ENCODE measurements at regions not wholly inside any gene's neighbourhood (a gene's known extent, or its start where the extent isn't known, plus 50 kb on each side); places are given as distances from the start of the nearest gene placed in this dataset.

DNA sequence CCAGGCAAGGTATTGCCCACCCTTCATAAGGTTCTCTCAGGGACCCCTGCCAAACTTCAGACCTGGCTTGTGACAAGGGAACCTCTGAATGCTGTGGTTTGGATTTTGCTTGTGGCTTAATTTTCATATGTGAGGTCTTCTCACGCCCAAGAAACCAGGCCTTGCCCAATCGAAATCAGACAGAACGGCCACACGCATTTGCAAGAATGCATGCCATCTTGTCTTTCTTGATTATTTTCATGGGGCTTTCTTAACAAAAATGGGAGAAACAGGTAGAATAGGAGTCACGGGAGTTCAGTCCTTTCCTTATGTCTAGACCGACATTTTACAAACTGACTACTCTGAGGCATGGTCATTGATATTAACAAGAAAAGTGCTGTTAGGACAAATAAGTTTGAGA is 170.2 kb upstream of the PAPPA start:
- DNase-seq (ENCODE audit: low read depth): no peak

DNA sequence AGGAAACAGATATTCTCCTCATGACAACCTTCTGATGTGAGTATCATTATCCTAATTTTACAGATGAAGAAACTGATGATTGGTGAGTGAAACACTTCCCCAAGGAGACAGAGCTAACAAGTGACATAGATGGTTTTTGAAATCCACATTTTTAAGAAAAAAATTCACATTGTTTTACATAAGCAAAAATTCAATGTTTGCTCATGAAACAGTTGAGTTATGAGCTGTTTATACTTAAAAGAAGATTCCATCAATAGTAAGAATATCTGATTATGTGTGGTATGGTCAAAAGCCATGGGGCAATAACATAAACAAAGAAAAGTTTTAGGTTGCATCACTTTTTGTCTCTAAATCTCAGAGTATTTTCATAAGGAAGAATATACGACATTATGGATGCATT is 167.9 kb upstream of the PAPPA start:
- no peak for DNase-seq (ENCODE audit: low read depth)

DNA sequence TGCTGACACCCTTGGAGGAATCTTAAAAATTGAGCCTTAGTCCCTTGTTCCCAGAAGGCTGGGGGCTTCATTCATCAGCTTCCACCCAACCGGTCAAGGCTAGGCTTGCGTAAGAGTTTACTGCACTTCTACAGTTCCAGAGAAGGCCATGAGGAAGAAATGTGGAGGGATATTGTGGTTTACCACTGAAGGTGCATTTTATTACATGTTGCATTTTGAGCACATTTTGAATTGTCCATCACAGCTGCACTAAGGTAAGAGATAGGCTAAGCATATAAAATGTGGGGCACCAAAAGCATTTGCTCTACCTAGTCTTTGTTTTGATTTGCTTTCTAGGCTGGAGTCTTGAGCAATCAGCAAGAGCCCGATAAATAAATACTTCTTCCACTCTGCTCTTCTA is 167.1 kb upstream of the PAPPA start:
- DNase-seq (ENCODE audit: low read depth): no peak

DNA sequence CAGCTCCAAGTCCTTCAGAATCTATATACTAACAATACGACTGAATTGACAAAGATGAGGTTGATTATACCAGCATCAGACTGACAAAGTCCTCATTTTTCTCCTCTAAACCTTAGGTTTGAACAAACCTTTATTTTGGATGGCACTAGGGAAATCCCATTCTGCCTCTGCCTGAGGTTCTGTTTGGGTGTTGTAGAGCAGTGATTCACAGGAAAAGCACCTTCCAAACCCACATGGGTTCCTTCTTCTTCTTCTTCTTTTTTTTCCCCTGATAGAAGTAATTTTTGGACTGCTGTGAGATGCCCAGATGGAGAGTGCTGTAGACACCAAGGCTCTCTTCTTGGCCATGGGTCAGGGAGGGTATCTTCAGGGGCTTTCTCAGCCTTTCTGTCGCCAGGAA is 164.9 kb upstream of the PAPPA start:
- DNase-seq (ENCODE audit: low read depth): peak; percentile 52

DNA sequence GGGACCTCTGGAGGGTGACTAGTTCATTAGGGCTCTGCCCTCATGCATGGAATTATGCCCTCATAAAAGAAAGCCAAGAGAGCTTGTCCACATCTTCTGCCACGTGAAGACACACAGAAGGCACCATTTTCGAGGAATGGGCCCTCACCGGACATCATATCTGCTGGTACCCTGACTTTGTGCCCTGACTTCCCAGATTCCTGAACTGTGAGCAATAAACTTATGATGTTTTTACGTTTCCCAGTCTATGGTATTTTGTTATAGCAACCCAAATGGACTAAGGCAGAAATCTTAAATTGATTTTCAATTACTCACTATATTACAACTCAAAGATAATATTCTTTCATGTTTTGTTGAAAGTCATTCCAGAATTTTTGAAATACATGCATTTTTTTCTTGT is 163.8 kb upstream of the PAPPA start:
- no peak for DNase-seq (ENCODE audit: low read depth)

DNA sequence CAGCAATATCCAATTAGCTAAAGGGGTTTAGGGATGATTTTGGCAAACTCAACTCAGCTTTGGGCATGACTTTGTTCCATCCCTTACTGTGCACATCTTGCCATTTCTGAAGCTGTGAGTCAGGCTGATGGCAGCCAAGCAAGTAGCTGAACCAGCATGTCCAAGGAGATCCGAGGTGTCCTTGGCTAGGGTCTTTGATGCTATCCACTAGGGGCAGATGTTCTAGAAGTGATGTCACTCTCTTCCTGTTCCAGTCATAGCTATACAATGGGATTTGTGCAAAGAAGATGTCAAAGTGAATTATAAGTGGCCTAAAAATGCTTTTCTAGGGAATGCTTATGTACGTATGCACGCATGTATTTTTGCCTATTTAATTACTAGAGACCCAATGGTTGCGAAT is 160.8 kb upstream of the PAPPA start:
- peak; percentile 32 for DNase-seq (ENCODE audit: low read depth)

DNA sequence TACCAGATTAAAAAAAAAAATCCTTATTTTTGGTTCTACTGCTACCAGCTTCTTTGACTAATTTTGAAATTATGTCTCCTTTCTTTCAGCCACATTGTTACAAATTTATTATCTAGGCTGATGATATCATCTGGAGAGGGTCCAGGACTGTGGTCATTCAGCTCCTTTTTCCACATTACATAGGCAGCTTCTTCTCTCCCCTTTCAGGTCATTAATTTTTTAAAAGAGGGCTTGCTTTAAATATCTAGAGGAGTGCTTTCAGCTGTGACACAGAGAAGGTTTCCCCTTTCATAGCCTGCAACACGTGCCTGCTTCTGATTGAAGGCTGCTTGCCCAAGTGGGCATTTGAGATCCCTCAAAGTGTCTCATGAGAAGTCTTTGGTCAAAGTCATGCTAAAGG is 155.7 kb upstream of the PAPPA start:
- DNase-seq (ENCODE audit: low read depth): peak; percentile 78

DNA sequence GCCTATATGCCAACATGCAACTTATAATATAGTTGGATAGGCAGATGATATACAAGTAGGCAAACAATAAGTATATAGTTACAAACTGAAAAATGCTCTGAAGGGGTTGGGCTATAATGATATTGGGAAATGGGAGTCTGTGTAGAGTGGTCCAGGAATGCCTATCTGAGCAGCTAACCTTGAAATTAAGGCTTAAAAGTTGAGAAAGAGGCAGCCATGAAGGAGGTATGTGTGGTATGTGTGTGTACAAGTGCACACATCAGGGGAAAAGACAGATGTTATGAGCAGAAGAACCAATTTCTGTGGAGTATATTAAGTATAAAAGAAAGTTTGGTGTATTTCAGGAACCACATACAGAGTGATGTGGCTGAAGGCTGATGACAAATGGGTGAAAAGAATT is 154.9 kb upstream of the PAPPA start:
- DNase-seq (ENCODE audit: low read depth): no peak

DNA sequence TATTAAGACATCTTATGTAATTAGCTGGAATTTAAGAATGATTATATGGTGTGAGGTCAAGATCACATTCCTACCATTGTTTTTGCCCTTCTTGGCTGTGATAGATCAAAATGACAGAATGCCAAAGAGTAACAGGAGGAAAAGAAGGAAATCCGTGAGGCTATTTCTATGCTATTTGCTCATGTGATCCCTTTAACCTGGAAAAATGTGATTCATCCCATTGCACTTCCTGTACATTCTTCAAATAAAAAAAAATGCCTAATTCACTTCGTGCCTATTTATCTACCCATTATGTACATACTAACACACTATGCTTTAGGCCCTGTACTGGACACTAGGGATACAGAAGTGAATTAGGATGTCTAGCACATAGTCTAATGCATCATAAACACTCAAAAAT is 154.1 kb upstream of the PAPPA start:
- DNase-seq (ENCODE audit: low read depth): peak; percentile 39

DNA sequence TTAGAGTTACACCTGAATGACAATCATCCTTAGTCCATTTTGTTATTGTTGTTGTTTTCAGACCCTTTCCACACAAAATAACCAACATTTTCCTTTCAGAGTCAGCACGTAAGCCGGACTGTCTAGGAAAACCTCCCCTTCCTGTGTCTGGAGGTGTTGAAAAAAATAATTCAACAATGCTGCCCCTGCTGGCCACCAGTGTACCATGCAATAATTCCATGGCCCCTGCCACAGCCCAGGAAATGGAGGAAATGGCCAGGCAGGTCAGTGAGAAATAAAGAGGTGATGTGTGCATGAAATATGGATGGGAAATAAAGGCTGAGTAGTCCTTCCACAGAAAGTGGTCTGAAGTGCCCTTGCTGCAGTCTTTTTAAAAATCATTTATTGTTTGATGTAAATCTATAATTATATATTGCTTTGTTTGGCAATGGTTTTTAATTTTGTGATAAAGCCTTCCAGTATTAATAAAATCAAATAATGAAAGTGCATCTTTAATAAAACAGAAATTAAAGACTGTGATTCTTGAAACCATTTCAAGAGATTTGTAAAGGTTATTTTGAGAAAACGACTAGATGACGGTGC is 152.8 kb upstream of the PAPPA start:
- peak; percentile 46 for DNase-seq (ENCODE audit: low read depth)

DNA sequence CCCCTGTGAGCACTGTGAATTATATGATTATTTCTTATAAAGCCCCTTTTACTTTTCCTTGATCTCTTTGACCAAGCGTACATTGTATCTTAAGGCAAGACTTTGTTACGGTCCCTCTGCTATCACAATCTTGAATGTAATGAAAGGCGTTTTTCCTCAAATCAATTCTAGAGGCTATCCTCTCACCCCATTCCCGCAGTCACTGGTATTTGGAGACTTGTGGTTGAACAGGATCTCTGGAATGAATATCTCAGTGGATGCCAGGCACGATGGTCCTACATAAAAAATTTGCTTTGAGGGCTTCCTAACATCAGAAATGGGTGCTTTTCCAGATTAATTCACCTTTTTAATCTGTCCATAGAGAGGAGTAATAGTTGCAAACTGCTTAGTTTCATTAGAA is 151.4 kb upstream of the PAPPA start:
- DNase-seq (ENCODE audit: low read depth): peak; percentile 23

DNA sequence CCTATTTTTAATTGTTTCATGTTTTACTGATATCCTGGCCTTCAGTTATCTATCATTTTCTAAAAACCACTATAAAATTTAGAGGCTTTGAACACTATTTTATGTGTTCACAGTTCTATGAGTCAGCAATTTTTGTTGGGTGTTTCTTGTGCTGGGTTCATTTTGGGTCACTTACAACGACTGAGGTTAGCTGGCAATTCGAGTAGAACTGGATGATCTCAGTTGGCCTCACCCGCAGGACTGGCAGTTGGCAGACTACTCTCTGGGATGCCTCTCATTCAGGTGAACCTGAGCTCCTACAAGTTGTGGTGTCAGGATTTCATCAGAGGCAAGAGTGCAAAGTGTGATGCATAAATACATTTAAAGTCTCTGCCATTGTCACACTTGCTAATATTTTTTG is 151.0 kb upstream of the PAPPA start:
- peak; percentile 49 for DNase-seq (ENCODE audit: low read depth)

DNA sequence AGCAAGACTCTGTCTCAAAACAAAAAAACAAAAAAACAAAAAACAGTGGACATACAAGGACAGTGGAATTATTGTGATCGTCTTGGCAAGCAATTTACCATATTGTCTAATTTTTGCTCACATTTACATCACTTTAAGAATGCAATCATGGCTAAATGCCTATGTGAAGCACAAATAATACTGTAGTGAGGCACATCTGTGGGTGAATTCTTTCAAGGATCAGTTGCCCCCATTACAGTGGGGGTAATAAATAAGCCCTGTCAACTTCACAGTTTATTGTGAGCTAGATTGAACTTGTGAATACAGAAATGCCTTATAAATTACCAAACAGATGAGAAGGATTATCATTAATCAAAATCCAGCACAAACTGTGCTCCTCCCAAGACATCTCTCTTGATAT is 150.2 kb upstream of the PAPPA start:
- DNase-seq (ENCODE audit: low read depth): no peak

DNA sequence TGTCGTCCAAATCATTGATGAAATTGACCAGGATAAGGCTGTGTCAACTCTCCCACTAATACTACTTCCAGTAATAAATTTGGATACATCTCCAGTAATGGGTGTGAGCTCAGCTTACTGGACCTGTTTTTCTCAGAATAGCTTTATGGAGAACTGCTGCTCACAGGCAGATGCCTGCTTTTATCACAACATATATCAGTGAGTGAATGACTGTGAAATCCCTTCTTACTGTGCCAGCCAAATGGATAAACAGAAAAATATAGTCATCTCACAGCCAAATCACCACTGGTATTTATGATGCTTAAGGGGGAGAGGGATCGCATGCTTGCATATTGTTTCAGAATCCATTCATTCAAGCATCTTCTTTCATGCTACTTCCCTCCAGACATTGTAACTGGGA is 148.4 kb upstream of the PAPPA start:
- no peak for DNase-seq (ENCODE audit: low read depth)

DNA sequence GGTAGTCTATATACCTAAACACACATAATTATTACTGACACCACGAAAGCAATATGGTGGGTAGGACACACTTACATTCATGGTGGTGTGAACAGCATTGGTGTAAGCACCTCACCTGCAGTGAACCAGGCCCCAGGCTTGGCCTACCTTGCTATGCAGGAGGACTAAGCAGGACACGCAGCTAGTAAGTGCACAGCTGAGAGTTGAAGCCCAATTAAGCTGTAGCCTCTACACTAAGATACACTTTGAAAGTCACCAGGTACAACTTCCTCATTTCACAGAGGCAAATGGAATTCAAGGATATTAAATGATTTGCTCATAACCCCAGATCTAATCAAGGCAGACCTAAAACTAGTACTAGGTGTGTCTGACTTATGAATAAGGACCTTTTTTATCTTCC is 145.8 kb upstream of the PAPPA start:
- no peak for DNase-seq (ENCODE audit: low read depth)

DNA sequence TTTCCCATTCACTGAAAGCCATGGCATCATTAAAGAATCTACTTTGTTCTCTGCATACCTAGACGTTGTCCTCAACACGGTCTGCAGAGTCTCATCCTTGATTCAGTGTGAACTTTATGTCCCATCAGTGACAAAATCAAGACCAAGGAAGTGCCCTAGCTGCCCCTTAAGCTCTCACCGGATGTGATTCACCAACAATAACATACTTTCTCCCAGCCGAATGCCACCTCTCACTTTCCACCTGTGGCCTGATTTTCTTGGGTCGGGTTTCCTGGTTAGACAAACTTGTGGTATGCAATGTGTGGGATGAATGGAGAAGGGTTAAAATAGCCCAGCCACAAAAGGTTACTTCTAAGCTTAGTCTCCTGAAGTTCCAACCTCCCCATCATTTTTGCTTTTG is 145.3 kb upstream of the PAPPA start:
- peak; percentile 89 for DNase-seq (ENCODE audit: low read depth)

DNA sequence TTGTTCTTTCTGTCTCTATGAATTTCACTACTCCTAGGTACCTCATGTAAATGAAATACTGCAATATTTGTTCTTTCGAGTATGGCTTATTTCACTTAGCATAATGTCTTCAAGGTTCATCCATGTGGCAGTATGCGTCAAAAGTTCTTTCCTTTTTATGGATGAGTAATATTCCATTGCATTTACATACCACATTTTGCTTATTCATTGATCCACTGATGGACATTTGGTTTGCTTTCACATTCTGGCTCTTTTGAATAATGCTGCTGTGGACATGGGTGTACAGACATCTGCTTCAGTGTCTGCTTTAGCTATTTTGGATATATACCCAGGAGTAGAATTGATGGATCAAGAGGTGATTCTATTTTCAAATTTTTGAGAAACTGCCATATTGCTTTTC is 144.2 kb upstream of the PAPPA start:
- no peak for DNase-seq (ENCODE audit: low read depth)

DNA sequence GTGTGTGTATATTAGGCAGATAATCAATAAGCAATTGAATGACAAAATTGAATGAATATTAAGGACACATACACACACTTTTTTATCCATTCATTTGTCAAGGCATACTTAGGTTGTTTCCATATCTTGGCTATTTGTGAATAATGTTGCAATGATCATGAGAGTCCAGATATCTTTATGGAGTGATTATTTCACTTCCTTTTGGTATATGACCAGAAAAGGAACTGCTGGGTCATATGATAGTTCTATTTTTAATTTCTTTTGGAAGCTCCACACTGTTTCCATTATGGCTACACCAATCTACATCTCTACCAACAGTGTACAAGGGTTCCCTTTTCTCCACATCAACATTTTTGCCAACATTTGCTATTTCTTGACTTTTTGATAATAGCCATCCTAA is 137.7 kb upstream of the PAPPA start:
- DNase-seq (ENCODE audit: low read depth): no peak

DNA sequence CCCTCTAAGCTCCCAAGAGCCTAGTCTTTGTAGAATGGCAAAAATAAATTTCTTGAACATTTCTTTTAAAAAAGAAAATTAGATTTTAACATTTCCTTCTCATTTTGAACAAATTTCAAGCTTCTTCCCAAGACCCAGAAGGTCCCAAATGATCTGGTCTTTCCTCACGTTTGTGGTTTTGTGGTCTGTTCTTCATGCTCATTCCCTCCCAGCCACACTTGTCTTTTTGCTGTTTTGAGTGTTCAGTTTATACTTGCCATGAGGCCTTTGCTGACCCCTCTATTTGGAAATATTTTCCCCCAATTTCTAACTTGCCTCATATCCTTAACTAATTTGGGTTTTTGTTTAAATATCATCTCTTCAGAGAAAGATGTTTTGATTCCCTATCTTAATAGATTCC is 133.4 kb upstream of the PAPPA start:
- DNase-seq (ENCODE audit: low read depth): no peak

DNA sequence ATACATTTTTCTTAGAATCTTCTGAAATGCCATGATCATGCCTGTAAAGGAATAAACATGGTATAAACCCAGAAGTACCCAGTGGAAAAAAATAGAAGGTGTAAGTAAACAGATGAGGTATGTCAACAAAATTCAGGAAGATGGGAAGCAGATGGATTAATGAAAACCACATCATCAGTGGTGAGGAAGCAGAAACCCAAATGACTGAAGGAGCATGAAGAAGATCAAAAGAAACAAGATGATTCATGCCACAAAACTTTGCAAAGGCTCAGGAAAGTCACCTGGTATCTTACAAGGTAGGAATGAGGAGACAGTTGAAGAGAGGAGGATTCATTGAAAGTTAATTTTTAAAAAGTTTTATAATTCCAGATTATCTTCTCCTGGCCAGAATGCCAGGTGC is 132.8 kb upstream of the PAPPA start:
- DNase-seq (ENCODE audit: low read depth): no peak

DNA sequence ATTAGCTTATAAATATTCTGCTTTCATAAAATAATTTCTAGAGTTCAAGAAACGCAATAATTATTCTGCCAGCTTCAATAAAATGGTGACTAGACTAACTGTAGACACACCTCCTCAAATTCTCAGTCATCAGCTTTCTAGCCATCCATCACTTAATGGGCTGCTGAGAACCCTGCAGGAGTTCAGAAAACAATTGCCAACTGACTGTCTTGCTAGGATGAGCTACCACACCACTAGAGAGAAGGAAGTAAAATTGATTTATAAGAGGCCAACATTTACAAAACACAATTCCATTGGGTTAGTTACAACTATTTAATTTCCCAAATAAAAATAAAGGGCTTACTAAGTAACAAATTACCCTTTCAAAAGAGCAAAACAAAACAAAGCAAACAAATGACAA is 126.5 kb upstream of the PAPPA start:
- DNase-seq (ENCODE audit: low read depth): peak; percentile 47

DNA sequence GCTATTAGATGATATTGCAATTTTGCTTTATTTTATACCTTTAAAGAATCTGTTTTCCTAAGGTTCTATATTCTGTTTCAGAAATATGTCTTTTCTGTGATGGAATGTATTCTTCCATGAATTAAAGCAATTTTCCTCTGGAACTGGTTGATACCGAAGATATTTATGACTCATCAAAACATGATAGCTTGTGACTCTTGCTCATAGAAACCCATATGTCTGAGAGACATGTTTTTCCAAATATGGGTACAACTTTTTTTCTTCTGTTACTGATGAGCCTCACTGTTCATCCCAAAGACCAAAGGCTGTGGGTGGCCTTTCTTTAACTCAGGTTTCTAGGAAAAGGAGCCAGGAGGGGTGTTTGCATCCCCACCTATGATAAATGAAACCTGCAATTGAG is 126.1 kb upstream of the PAPPA start:
- DNase-seq (ENCODE audit: low read depth): peak; percentile 35

DNA sequence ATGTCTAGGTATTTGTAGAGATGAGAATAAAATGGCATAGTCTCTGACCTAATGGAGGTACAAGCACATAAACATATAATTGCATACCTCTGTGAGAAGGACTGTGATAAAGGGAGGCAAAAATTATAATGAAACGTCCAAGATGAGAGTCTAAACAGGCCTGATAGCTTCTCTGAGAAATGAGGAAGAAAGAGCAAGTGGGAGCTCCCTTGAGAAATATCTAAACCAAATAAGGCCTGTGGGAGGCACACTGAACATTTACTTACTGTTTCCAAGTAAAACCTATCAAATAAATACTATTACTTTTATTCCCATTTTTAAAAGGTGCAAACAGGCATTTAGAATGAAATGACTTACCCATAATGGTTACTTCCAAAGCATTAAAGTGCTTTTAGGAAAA is 125.6 kb upstream of the PAPPA start:
- DNase-seq (ENCODE audit: low read depth): no peak

DNA sequence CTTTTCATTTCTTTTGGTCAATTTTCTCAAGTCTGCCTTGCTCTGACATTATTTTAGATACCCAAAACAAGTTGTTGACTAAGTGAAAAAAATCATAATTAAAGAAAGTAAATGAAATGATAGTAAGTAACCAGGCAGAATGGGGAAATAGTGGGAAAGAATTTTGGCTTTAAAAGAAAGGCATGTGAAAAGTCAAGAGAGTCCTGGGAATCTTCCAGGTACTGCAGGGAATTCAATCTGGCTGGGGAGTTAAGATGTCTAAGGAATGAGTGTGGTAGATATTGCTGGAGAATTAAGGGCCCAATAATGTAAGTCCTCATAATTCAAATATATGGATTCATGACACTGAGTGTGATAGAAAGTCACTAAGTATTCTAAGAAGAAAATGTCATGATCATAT is 123.1 kb upstream of the PAPPA start:
- no peak for DNase-seq (ENCODE audit: low read depth)
